GM12892 (cell line): ENCODE measurements at regions not wholly inside any gene's neighbourhood (a gene's known extent, or its start where the extent isn't known, plus 50 kb on each side); places are given as distances from the start of the nearest gene placed in this dataset.

Experiments used
- POLR2A ChIP-seq: IDR thresholded peaks from 2 replicates; pipeline ENCODE4 v1.6.1; 2011; ENCODE audit warnings: low read depth, low read length, control low read depth
- TAF1 ChIP-seq: IDR thresholded peaks from 2 replicates; pipeline ENCODE4 v1.6.1; 2011; ENCODE audit warnings: low read depth, mild to moderate bottlenecking, control low read depth, low read length, borderline replicate concordance

DNA sequence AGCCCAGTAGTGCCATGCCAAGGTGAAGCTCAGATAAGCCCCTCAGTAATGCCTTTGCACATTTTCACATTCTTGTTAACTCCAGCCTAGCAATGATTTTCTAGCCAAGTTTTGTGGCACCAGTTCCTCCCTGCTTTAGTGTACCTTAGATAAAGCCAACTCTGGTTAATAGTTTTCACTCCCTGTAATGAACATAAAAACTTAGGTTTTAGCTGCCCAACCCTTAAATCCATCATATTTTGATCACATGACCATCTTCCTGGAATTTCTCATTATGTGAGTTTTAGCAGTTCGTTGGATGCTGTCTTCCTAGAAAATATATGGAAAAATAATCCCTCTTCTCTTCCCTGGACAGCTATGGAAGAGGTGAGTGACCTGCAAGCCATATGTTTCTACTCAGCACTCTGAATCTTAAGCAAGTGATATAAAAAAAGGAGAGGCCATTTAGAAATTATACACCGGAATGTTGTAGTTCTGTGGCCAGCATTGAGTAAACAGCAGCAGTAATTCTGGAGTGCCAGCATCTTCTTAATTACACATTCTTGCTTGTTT lies 62.2 kb upstream of the P2RY1 start:
- TF ChIP-seq POLR2A: no peak
- TF ChIP-seq TAF1: no peak
